ENCODE measurements at regions not wholly inside any gene's neighbourhood (a gene's known extent, or its start where the extent isn't known, plus 50 kb on each side); places are given as distances from the start of the nearest gene placed in this dataset.

- CTCF ChIA-PET = no interaction called here
- DNase-seq (no peak), ATAC-seq (no peak)
- intact Hi-C loops (cut with micrococcal nuclease) = no loop called here
- H3K9me3 Mint-ChIP-seq = peaks cover 16% of the 10 kb centered on the region
- no peaks in the 10 kb centered on the region for H3K36me3 Mint-ChIP-seq (ENCODE audit: low read depth)
- TF ChIP-seq, protein P1, sequence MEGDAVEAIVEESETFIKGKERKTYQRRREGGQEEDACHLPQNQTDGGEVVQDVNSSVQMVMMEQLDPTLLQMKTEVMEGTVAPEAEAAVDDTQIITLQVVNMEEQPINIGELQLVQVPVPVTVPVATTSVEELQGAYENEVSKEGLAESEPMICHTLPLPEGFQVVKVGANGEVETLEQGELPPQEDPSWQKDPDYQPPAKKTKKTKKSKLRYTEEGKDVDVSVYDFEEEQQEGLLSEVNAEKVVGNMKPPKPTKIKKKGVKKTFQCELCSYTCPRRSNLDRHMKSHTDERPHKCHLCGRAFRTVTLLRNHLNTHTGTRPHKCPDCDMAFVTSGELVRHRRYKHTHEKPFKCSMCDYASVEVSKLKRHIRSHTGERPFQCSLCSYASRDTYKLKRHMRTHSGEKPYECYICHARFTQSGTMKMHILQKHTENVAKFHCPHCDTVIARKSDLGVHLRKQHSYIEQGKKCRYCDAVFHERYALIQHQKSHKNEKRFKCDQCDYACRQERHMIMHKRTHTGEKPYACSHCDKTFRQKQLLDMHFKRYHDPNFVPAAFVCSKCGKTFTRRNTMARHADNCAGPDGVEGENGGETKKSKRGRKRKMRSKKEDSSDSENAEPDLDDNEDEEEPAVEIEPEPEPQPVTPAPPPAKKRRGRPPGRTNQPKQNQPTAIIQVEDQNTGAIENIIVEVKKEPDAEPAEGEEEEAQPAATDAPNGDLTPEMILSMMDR (IDR thresholded peaks at IDR 0.05) = no peak
- no peaks in the 10 kb centered on the region for H3K27me3 Mint-ChIP-seq
- POLR2A ChIA-PET = no interaction called here
- no peak overlapping the region for H3K27ac Mint-ChIP-seq
- no peak overlapping the region for H3K4me3 Mint-ChIP-seq
- H3K4me1 Mint-ChIP-seq (ENCODE audit: low read depth) = no peaks in the 10 kb centered on the region
These were observed 513.1 kb downstream of the PCDH17 start for GRCh38 chr13:58144616-58145015.

- ChIA-PET CTCF (no interaction called here), POLR2A (no interaction called here)
- intact Hi-C loops (cut with micrococcal nuclease) = no loop called here
- Mint-ChIP-seq H3K4me1 (ENCODE audit: low read depth) (no peaks in the 10 kb centered on the region), H3K9me3 (no peaks in the 10 kb centered on the region), H3K27me3 (no peaks in the 10 kb centered on the region), H3K4me3 (no peak overlapping the region), H3K27ac (no peak overlapping the region), H3K36me3 (ENCODE audit: low read depth) (no peaks in the 10 kb centered on the region)
- TF ChIP-seq, protein P1 (IDR thresholded peaks at IDR 0.05) = no peak
- no peak for DNase-seq
- ATAC-seq = no peak
These were observed 519.9 kb downstream of the PCDH17 start for GRCh38 chr13:58151452-58151851.

DNA sequence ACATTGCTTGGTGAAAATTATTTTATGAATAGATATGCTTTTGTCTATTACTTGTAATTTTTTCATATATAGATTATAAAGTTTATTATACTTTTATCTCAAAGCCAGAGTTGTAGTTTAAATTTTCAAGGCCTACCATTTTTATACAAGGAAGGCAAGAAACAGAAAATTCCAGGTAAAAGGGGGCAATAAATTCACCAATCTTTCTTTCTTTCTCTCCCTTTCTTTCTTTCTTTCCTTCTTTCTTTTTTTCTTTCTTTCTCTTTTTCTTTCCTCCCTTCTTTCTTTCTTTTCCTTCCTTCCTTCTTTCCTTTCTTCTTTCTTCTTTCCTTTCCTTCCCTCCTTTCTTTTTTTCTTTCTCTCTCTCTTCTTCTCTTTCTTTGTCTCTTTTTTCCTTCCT is 529.4 kb downstream of the PCDH17 start:
- ChIA-PET POLR2A (no interaction called here), CTCF (no interaction called here)
- ATAC-seq (no peak), DNase-seq (no peak)
- Mint-ChIP-seq H3K9me3 (peaks cover 5% of the 10 kb centered on the region), H3K4me3 (no peak overlapping the region), H3K27me3 (no peaks in the 10 kb centered on the region), H3K27ac (no peak overlapping the region), H3K4me1 (ENCODE audit: low read depth) (no peaks in the 10 kb centered on the region), H3K36me3 (ENCODE audit: low read depth) (no peaks in the 10 kb centered on the region)
- TF ChIP-seq, protein P1 (IDR thresholded peaks at IDR 0.05) = no peak
- intact Hi-C loops (cut with micrococcal nuclease) = no loop called here

GRCh38 chr13:58165617-58166016 is 534.1 kb downstream of the PCDH17 start:
- Mint-ChIP-seq H3K27ac (no peak overlapping the region), H3K4me1 (ENCODE audit: low read depth) (no peaks in the 10 kb centered on the region), H3K4me3 (no peak overlapping the region), H3K27me3 (no peaks in the 10 kb centered on the region), H3K36me3 (ENCODE audit: low read depth) (no peaks in the 10 kb centered on the region), H3K9me3 (peaks cover 3% of the 10 kb centered on the region)
- ChIA-PET POLR2A (no interaction called here), CTCF (no interaction called here)
- ATAC-seq = no peak
- TF ChIP-seq, protein P1 (IDR thresholded peaks at IDR 0.05) = no peak
- DNase-seq = no peak
- intact Hi-C loops (cut with micrococcal nuclease) = no loop called here

DNA sequence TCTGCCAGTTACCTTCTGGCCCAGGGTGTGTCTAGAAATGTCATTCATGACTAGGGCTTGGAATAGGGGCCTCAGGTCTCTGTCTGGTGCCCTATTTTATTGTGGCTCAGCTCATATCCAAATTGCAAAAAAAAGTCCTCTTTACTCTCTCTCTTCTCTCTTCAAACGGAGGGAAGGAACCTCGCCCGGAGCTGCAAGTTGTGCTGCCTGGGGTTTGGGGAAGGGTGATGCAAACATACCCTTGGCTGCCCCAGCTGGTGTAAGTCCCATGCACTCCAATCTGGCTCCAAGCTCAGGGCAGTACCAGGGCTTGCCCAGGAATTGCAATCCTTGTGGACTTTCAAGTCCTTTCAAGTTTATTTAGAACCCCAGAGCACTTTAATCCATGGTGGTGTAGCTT is 549.6 kb downstream of the PCDH17 start:
- no peak overlapping the region for H3K27ac Mint-ChIP-seq
- no peak overlapping the region for H3K4me3 Mint-ChIP-seq
- no peak for DNase-seq
- no peak for ATAC-seq
- ChIA-PET POLR2A (interaction anchor here (0.5 kb wide), 1 partner anchor 74 kb away, joined by 3 read pairs; no protein-coding TSS in a partner anchor), CTCF (no interaction called here)
- no peaks in the 10 kb centered on the region for H3K4me1 Mint-ChIP-seq (ENCODE audit: low read depth)
- TF ChIP-seq, protein P1 (IDR thresholded peaks at IDR 0.05) = no peak
- intact Hi-C loops (cut with micrococcal nuclease) = no loop called here
- peaks cover 9% of the 10 kb centered on the region for H3K9me3 Mint-ChIP-seq
- H3K36me3 Mint-ChIP-seq (ENCODE audit: low read depth) = no peaks in the 10 kb centered on the region
- H3K27me3 Mint-ChIP-seq = no peaks in the 10 kb centered on the region

All from activated CD8-positive, alpha-beta T cell treated with anti-CD3 and anti-CD28 coated beads for 36 hours (primary cell).